GM18907 (cell line): ENCODE measurements at regions not wholly inside any gene's neighbourhood (a gene's known extent, or its start where the extent isn't known, plus 50 kb on each side); places are given as distances from the start of the nearest gene placed in this dataset.
"Not testable (repeated sequence)": the region's sequence is repeated elsewhere in the genome, so short reads cannot be mapped to it uniquely, and the experiment has no call there.

Source experiments
- ATAC-seq: cut with Tn5 transposase; IDR thresholded peaks from one replicate; pipeline ENCODE4 v1.9.1; 2021; ENCODE audit warnings: mild to moderate bottlenecking, moderate library complexity; ENCODE audit not compliant: unreplicated experiment

GRCh38 chr2:12465631-12466135 is 251.1 kb upstream of the TRIB2 start:
- no peak for ATAC-seq

GRCh38 chr2:12467303-12467702 is 249.4 kb upstream of the TRIB2 start:
- no peak for ATAC-seq

GRCh38 chr2:12469141-12469561 is 247.6 kb upstream of the TRIB2 start:
- ATAC-seq, result no peak

DNA sequence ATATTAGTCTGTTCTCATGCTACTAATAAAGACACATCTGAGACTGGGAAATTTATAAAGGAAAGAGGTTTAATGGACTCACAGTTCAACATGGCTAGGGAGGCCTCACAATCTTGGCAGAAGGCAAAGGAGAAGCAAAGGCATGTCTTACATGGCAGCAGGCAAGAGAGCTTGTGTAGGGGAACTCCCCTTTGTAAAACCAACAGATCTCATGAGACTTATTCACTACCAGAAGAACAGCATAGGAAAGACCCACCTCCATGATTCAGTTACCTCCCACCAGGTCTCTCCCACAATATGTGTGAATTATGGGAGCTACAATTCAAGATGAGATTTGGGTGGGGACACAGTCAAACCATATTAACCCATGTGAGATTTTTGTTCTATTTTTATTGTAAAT is 244.5 kb upstream of the TRIB2 start:
- ATAC-seq, result not testable (repeated sequence)

DNA sequence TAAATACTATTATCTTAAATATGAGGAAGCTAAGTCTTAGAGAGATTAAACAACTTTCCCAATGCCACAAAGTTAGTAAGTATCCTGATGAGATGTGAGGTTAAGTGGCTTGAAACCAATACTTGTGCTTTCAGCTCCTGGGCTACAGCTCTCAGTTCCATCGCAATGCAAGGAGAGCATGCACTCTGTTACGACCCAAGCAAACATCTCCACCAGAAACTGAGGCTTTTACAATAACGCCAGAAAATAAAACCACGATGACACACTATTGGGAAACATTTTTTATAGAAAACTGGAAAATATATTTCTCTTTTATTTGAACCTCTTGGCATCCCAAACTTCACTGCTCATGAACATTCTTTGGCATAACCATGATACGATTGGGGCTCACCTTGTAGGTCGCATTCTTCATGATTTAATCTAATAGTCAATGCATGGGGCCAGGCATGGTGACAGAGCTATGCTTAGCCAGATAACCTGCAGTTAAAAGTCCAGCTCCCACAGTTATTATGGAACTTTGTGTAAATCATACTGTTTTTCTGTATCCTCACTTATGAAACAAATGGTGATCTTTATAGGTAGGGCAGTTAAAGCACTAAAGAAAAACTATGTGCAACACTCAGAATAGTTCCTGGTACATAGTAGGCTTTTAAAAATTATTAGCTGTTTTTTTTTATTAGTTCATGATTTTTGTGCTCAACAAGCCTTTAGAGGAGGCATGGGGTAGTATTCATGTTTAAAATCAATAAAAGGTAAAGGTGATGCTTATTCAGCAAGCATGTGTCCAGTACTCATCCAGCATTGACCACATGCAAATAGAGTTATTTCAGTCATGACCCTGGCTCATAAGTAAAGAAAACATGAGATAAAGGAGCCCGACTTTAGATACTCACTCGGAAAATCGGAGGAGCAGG is 238.3 kb upstream of the TRIB2 start:
- no peak for ATAC-seq

GRCh38 chr2:12479065-12479601 is 237.6 kb upstream of the TRIB2 start:
- ATAC-seq, result no peak

GRCh38 chr2:12484536-12485115 is 232.1 kb upstream of the TRIB2 start:
- no peak for ATAC-seq

GRCh38 chr2:12486205-12487118 is 230.3 kb upstream of the TRIB2 start:
- peak; percentile 79 for ATAC-seq

DNA sequence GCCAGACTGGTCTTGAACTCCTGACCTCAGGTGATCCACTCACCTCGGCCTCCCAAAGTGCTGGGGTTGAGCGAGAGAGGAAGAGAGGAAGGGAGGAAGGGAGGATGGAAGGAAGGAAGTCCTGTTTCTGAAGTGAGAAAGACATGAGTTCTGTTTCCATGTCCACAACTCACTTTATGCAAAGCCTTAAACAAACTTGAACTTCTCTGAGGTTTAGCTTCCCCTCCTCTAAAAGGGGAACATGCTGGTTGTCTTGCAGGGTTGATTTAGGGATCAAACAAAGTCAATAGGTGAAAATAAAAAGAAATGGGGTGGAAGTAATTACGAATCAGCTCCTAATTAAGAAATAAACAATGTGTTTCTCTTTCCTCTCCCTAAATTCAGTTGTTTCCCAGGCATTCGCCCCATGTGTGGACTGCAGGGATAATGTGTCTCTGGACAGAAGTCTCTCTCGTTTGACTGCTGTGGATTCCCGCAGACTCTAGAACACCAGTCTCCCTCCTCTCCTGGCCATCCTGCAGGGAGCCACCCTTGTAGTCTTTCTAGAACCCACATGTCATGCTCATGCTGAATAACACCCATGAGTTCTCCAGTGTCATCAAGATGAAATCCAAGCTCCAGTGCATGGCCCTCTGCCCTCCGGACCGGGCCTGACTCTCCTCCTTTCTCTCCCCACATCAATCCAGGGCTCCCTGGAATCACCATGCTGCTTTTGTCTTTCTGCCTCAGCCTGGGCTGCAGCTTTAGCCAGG is 229.3 kb upstream of the TRIB2 start:
- no peak for ATAC-seq

DNA sequence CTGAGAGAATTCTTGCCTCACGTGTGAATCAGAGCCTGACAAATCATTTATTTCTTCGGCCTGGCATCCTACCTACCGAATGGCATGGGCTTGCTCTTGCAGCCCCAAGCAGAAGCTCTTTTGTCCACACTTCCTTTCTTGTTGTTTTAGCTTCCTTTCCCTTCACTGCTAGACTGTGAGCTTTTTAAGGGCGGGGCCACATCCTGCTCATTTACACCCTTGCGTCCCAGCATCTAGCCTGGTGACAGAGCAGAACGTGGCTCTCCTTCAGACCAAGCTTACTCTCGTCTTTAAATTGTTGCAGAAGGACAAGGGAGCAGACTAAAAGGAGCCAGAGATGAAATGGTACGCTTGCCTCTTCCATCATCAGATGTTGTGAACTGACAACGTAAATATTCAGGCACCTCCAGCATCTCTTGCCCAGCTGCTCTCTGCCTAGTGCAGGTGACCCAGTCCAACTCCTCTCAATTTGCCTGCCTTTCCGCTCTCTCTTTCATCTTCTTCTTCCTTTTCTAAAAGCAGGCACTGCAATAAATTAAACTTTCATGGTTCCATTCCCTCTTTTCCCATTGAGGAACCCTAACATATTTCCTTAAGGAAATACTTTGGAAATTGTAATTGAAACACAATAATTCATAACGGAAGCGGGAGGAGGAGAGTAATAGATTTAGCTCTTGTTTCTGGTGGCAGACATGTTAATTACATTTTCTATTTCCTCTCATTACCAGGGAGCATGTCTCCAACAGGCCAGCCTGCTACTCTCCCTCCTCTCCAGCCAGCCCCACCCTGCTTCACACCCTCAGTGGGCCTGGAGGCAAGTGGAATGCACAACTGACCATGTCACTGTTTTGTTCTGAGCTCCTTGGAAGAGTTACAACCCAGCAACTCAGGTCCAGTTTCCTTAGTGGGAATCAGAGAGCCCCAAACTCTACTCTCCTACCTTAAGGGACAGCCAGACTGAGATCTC is 228.1 kb upstream of the TRIB2 start:
- no peak for ATAC-seq

GRCh38 chr2:12490641-12491040 is 226.1 kb upstream of the TRIB2 start:
- ATAC-seq, result no peak

GRCh38 chr2:12492360-12492759 is 224.4 kb upstream of the TRIB2 start:
- ATAC-seq, result not testable (repeated sequence)

DNA sequence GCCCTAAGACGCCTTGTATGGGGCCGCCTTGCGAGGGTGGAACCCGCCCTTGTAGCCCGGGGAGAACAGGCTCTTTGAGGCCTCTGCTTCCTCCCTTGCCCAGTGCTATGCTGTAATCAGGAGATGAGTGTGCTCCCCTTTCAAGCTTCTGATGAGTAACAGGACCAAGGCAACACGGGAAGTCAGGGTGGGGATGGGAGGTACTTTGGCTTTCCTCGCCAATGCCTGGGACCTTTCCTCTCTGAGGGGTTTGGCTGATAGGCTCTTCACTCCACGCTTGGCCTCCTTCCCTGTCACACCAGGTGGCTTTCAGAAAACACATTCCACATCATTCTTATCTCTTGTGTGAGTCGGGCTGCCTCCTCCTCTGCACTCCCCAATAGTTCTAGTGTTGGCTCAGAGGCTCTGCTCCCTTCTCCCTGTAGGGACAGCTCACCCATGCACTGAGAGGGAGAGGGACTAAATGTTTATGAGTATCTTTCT is 223.7 kb upstream of the TRIB2 start:
- ATAC-seq, result no peak

DNA sequence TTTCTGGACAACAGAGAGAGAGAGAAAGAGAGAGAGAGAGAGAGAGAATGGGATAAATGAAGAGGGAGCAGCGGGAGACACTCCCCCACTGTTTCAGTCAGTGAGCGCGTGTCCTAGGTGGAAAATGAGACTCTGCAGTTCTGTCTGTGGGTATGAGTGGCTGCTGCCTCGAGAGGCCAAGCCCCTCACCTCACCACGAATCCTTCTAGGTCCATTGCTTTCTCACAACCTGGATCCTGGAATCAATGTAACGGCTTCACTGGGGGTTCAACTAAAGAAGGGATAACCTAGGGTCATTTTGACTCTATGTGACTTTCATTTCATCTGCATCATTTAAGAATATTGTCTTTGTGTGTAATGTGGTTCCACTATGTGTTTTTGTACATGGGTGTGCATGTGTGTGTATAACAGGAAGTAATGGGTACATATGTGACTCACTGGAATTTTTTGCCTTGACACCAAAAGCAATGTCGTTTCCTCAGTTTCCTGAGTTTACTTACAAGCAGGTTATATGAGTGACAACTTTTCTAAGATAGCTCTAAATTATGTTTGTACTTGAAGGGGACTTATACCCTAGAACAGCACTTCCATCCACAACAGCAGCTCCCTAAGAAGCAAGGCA is 221.4 kb upstream of the TRIB2 start:
- ATAC-seq, result no peak

DNA sequence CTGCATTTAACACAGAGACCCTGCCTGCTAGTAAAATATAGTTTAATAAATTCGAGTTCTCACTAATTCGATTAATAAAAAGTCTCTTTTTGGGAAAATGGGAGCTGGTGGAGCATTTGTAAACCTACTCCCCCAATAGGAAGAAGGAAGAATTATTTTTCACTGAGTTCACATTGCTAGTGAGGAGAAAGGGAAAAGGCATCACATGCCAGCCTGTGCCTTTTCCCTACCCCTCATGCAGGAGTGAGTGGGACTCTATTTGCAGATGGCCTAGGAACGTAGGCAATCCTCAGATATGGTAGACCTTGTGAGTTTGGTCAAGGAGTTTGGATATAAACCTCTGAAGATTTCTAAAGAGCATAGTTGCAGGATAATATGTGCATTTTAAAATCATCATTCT is 218.4 kb upstream of the TRIB2 start:
- ATAC-seq, result no peak

GRCh38 chr2:12498704-12499103 is 218.0 kb upstream of the TRIB2 start:
- ATAC-seq, result no peak

GRCh38 chr2:12500899-12501298 is 215.8 kb upstream of the TRIB2 start:
- ATAC-seq, result no peak

GRCh38 chr2:12501469-12502158 is 215.1 kb upstream of the TRIB2 start:
- ATAC-seq, result peak; percentile 97
